ENCODE measurements at regions not wholly inside any gene's neighbourhood (a gene's known extent, or its start where the extent isn't known, plus 50 kb on each side); places are given as distances from the start of the nearest gene placed in this dataset.
"Not testable (repeated sequence)": the region's sequence is repeated elsewhere in the genome, so short reads cannot be mapped to it uniquely, and the experiment has no call there.

- no peaks in the 10 kb centered on the region for H3K27me3 ChIP-seq
- no peak for DNase-seq
- TF ChIP-seq POLR2A (IDR thresholded peaks at IDR 0.05): no peak
- no peak for TF ChIP-seq CTCF (IDR thresholded peaks at IDR 0.05 in 4 of 5, conservative IDR thresholded peaks at IDR 0.05 in 1 of 5)
- in situ Hi-C loops (cut with MboI; ENCODE audit: low sequenced_read_pairs in 4 of 4): no loop called here
- no peak overlapping the region for H3K27ac ChIP-seq
- no peaks in the 10 kb centered on the region for H3K9me3 ChIP-seq
- ATAC-seq: no peak
- H3K4me3 ChIP-seq: no peak overlapping the region
- H3K36me3 ChIP-seq: no peaks in the 10 kb centered on the region
- no peaks in the 10 kb centered on the region for H3K4me1 ChIP-seq
- intact Hi-C loops (cut with DNase I; ENCODE audit: low total_unique reads): no loop called here
Observed at GRCh38 chr14:71799841-71800240, 132.4 kb upstream of the RGS6 start.

GRCh38 chr14:71800878-71801277 lies 131.4 kb upstream of the RGS6 start:
- H3K9me3 ChIP-seq: no peaks in the 10 kb centered on the region
- TF ChIP-seq CTCF (IDR thresholded peaks at IDR 0.05 in 4 of 5, conservative IDR thresholded peaks at IDR 0.05 in 1 of 5): no peak
- TF ChIP-seq POLR2A (IDR thresholded peaks at IDR 0.05): no peak
- H3K27me3 ChIP-seq: no peaks in the 10 kb centered on the region
- intact Hi-C loops (cut with DNase I; ENCODE audit: low total_unique reads) (no loop called here), in situ Hi-C loops (cut with MboI; ENCODE audit: low sequenced_read_pairs in 4 of 4) (no loop called here)
- no peak overlapping the region for H3K4me3 ChIP-seq
- ATAC-seq (no peak), DNase-seq (no peak)
- no peaks in the 10 kb centered on the region for H3K36me3 ChIP-seq
- no peak overlapping the region for H3K27ac ChIP-seq
- no peaks in the 10 kb centered on the region for H3K4me1 ChIP-seq

- intact Hi-C loops (cut with DNase I; ENCODE audit: low total_unique reads): no loop called here
Observed at GRCh38 chr14:71803539-71804260, 128.5 kb upstream of the RGS6 start.

GRCh38 chr14:71804992-71805391 lies 127.2 kb upstream of the RGS6 start:
- DNase-seq (no peak), ATAC-seq (no peak)
- in situ Hi-C loops (cut with MboI; ENCODE audit: low sequenced_read_pairs in 4 of 4): no loop called here

More at GRCh38 chr14:71803539-71804260, 128.5 kb upstream of the RGS6 start:
- no peak overlapping the region for H3K27ac ChIP-seq
- ATAC-seq (no peak), DNase-seq (no peak)
- H3K4me3 ChIP-seq: no peak overlapping the region
- no peaks in the 10 kb centered on the region for H3K27me3 ChIP-seq
- H3K4me1 ChIP-seq: no peaks in the 10 kb centered on the region
- in situ Hi-C loops (cut with MboI; ENCODE audit: low sequenced_read_pairs in 4 of 4): no loop called here
- H3K9me3 ChIP-seq: no peaks in the 10 kb centered on the region
- no peak for TF ChIP-seq POLR2A (IDR thresholded peaks at IDR 0.05)
- H3K36me3 ChIP-seq: no peaks in the 10 kb centered on the region

GRCh38 chr14:71807049-71807448 lies 125.2 kb upstream of the RGS6 start:
- H3K4me3 ChIP-seq; intact Hi-C loops (cut with DNase I; ENCODE audit: low total_unique reads); H3K4me1 ChIP-seq; H3K9me3 ChIP-seq; ATAC-seq; in situ Hi-C loops (cut with MboI; ENCODE audit: low sequenced_read_pairs in 4 of 4); H3K27ac ChIP-seq; DNase-seq; H3K36me3 ChIP-seq; H3K27me3 ChIP-seq: not testable (repeated sequence)

More at GRCh38 chr14:71804992-71805391, 127.2 kb upstream of the RGS6 start:
- no peaks in the 10 kb centered on the region for H3K4me1 ChIP-seq
- H3K36me3 ChIP-seq: no peaks in the 10 kb centered on the region
- no peaks in the 10 kb centered on the region for H3K9me3 ChIP-seq
- H3K27me3 ChIP-seq: no peaks in the 10 kb centered on the region
- intact Hi-C loops (cut with DNase I; ENCODE audit: low total_unique reads): no loop called here
- H3K4me3 ChIP-seq: no peak overlapping the region
- H3K27ac ChIP-seq: no peak overlapping the region
- TF ChIP-seq CTCF (IDR thresholded peaks at IDR 0.05 in 4 of 5, conservative IDR thresholded peaks at IDR 0.05 in 1 of 5) (no peak), POLR2A (IDR thresholded peaks at IDR 0.05) (no peak)

GRCh38 chr14:71810800-71811199 lies 121.4 kb upstream of the RGS6 start:
- H3K36me3 ChIP-seq; H3K4me3 ChIP-seq; H3K4me1 ChIP-seq; intact Hi-C loops (cut with DNase I; ENCODE audit: low total_unique reads); H3K27me3 ChIP-seq; H3K27ac ChIP-seq; DNase-seq; ATAC-seq; in situ Hi-C loops (cut with MboI; ENCODE audit: low sequenced_read_pairs in 4 of 4); H3K9me3 ChIP-seq: not testable (repeated sequence)

Measured in gastrocnemius medialis (tissue), 4 donors.